ENCODE measurements at regions not wholly inside any gene's neighbourhood (a gene's known extent, or its start where the extent isn't known, plus 50 kb on each side); places are given as distances from the start of the nearest gene placed in this dataset.

DNA sequence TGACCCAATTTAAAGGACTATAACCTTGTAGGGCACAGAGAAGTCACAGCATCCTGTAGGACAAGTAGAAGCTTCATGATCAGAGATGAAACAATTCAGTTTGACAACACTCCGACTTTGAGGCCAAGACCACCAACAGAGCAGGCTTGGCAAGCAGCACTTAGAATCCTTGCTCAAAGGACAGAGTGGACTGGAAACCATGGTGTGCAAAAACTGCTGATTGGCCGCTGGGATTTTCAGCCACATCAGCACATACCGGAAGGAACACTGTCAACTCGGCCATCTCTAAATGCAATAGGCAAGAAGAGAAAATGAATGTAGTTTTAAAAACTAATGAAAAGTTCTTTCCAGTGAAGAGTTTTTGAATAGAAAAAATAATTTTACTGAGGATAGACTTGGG lies 92.0 kb upstream of the PRMT6 start:
- no peak overlapping the region for H3K4me3 ChIP-seq (ENCODE audit: insufficient read depth in 1 of 2, low read depth in 1 of 2, low read length in 2 of 2)
- no peak overlapping the region for H3K27ac ChIP-seq (ENCODE audit: low read length, poor library complexity, severe bottlenecking)

DNA sequence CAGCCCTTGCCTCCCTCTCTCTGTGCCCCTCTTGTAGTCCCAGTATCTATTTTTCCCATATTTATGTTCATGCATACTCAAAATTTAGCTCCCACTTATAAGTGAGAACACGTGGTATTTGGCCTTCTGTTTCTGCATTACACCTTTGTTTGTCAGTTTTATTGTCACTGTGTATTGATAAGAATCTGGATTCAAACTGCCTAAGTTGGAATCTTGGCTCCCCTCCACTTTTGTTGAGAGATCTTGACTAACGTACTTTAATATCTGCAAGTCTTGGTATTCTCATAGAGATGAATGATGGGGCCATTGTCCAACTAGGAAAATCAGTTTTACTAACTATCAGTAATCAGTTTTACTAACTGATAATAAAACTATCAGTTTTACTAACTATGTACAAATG lies 87.8 kb upstream of the PRMT6 start:
- H3K4me1 ChIP-seq (ENCODE audit: control insufficient read depth, insufficient read depth, low read depth, low read length): no peaks in the 10 kb centered on the region
- no peaks in the 10 kb centered on the region for H3K36me3 ChIP-seq (ENCODE audit: control insufficient read depth in 1 of 2, insufficient read depth in 2 of 2, low read depth in 1 of 2, low read length in 2 of 2)
- H3K9ac ChIP-seq (ENCODE audit: low read length): no peak overlapping the region
- no peak overlapping the region for H4K91ac ChIP-seq (ENCODE audit: low read length)
- WGBS: no CpG with 5 or more reads among the region's 2 CpGs
- H2BK15ac ChIP-seq (ENCODE audit: low read depth, poor library complexity, severe bottlenecking): no peak overlapping the region
- H3K27me3 ChIP-seq (ENCODE audit: control insufficient read depth in 1 of 2, insufficient read depth in 1 of 2, low read length in 2 of 2): no peaks in the 10 kb centered on the region
- H2AK5ac ChIP-seq (ENCODE audit: low read length, severe bottlenecking): no peak overlapping the region
- no peak overlapping the region for H2BK12ac ChIP-seq (ENCODE audit: low read length in 2 of 2)
- H3K18ac ChIP-seq (ENCODE audit: low read depth in 1 of 2, low read length in 2 of 2): no peak overlapping the region
- no peak overlapping the region for H3K27ac ChIP-seq (ENCODE audit: low read length, poor library complexity, severe bottlenecking)
- no peak overlapping the region for H2BK5ac ChIP-seq (ENCODE audit: low read depth, low read length, poor library complexity, severe bottlenecking)
- H3K4me2 ChIP-seq (ENCODE audit: low read length, poor library complexity, severe bottlenecking): no peak overlapping the region
- H3K14ac ChIP-seq (ENCODE audit: low read length in 2 of 2): no peak overlapping the region
- H3K79me1 ChIP-seq (replicated peaks; ENCODE audit: low read length, poor library complexity, severe bottlenecking): no peaks in the 10 kb centered on the region
- no peak overlapping the region for H3K4ac ChIP-seq (ENCODE audit: low read depth in 1 of 2, low read length in 2 of 2)
- DNase-seq: no peak
- H2BK120ac ChIP-seq (ENCODE audit: low read depth, low read length): no peak overlapping the region
- H2AFZ ChIP-seq (ENCODE audit: low read depth, low read length): no peak overlapping the region
- H4K8ac ChIP-seq (ENCODE audit: low read length): no peak overlapping the region
- no peaks in the 10 kb centered on the region for H3K9me3 ChIP-seq (ENCODE audit: control insufficient read depth, low read length)
- no peak overlapping the region for H3K4me3 ChIP-seq (ENCODE audit: insufficient read depth in 1 of 2, low read depth in 1 of 2, low read length in 2 of 2)
- H3K23ac ChIP-seq (ENCODE audit: low read length in 2 of 2): no peak overlapping the region

More for the DNA sequence above, 92.0 kb upstream of the PRMT6 start:
- Histone ChIP-seq H3K9ac (ENCODE audit: low read length) (no peak overlapping the region), H2AK5ac (ENCODE audit: low read length, severe bottlenecking) (no peak overlapping the region), H3K27me3 (ENCODE audit: control insufficient read depth in 1 of 2, insufficient read depth in 1 of 2, low read length in 2 of 2) (no peaks in the 10 kb centered on the region), H3K4ac (ENCODE audit: low read depth in 1 of 2, low read length in 2 of 2) (no peak overlapping the region), H2AFZ (ENCODE audit: low read depth, low read length) (no peak overlapping the region), H2BK15ac (ENCODE audit: low read depth, poor library complexity, severe bottlenecking) (no peak overlapping the region), H3K36me3 (ENCODE audit: control insufficient read depth in 1 of 2, insufficient read depth in 2 of 2, low read depth in 1 of 2, low read length in 2 of 2) (no peaks in the 10 kb centered on the region), H3K4me1 (ENCODE audit: control insufficient read depth, insufficient read depth, low read depth, low read length) (no peaks in the 10 kb centered on the region), H2BK5ac (ENCODE audit: low read depth, low read length, poor library complexity, severe bottlenecking) (no peak overlapping the region), H3K23ac (ENCODE audit: low read length in 2 of 2) (no peak overlapping the region), H3K4me2 (ENCODE audit: low read length, poor library complexity, severe bottlenecking) (no peak overlapping the region), H4K8ac (ENCODE audit: low read length) (no peak overlapping the region), H3K18ac (ENCODE audit: low read depth in 1 of 2, low read length in 2 of 2) (no peak overlapping the region), H2BK12ac (ENCODE audit: low read length in 2 of 2) (no peak overlapping the region), H2BK120ac (ENCODE audit: low read depth, low read length) (no peak overlapping the region), H4K91ac (ENCODE audit: low read length) (no peak overlapping the region), H3K14ac (ENCODE audit: low read length in 2 of 2) (no peak overlapping the region), H3K79me1 (replicated peaks; ENCODE audit: low read length, poor library complexity, severe bottlenecking) (no peaks in the 10 kb centered on the region), H3K9me3 (ENCODE audit: control insufficient read depth, low read length) (no peaks in the 10 kb centered on the region)
- 91% methylated on average over 4 of the region's 4 CpGs for WGBS
- no peak for DNase-seq

DNA sequence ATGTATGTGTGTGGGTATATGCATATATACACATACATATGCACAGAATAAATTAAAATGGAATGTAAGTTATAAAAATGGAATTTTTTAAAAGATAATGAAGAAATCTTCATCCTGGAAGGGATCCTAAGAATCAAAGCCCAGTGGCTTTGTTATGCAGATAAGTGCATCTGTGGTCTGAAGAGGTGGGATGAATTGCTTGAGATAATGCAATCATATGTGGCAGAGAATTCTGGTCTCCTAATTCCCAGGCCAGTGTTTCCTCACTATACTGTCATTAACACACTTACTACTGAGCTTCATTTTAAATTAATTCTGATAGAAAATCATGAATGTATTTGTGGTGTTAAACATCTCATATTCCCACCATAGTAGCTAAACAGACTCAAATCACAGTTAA lies 86.7 kb upstream of the PRMT6 start:
- Histone ChIP-seq H2AFZ (ENCODE audit: low read depth, low read length) (no peak overlapping the region), H3K18ac (ENCODE audit: low read depth in 1 of 2, low read length in 2 of 2) (no peak overlapping the region), H2BK12ac (ENCODE audit: low read length in 2 of 2) (no peak overlapping the region), H3K14ac (ENCODE audit: low read length in 2 of 2) (no peak overlapping the region), H3K4me3 (ENCODE audit: insufficient read depth in 1 of 2, low read depth in 1 of 2, low read length in 2 of 2) (no peak overlapping the region), H3K4ac (ENCODE audit: low read depth in 1 of 2, low read length in 2 of 2) (no peak overlapping the region), H3K27ac (ENCODE audit: low read length, poor library complexity, severe bottlenecking) (no peak overlapping the region), H3K79me1 (replicated peaks; ENCODE audit: low read length, poor library complexity, severe bottlenecking) (no peaks in the 10 kb centered on the region), H3K4me1 (ENCODE audit: control insufficient read depth, insufficient read depth, low read depth, low read length) (no peaks in the 10 kb centered on the region), H3K23ac (ENCODE audit: low read length in 2 of 2) (no peak overlapping the region), H3K4me2 (ENCODE audit: low read length, poor library complexity, severe bottlenecking) (no peak overlapping the region), H2BK5ac (ENCODE audit: low read depth, low read length, poor library complexity, severe bottlenecking) (no peak overlapping the region), H2BK120ac (ENCODE audit: low read depth, low read length) (no peak overlapping the region), H4K91ac (ENCODE audit: low read length) (no peak overlapping the region), H4K8ac (ENCODE audit: low read length) (no peak overlapping the region), H2BK15ac (ENCODE audit: low read depth, poor library complexity, severe bottlenecking) (no peak overlapping the region), H3K9me3 (ENCODE audit: control insufficient read depth, low read length) (no peaks in the 10 kb centered on the region), H3K36me3 (ENCODE audit: control insufficient read depth in 1 of 2, insufficient read depth in 2 of 2, low read depth in 1 of 2, low read length in 2 of 2) (no peaks in the 10 kb centered on the region), H3K27me3 (ENCODE audit: control insufficient read depth in 1 of 2, insufficient read depth in 1 of 2, low read length in 2 of 2) (no peaks in the 10 kb centered on the region), H3K9ac (ENCODE audit: low read length) (no peak overlapping the region), H2AK5ac (ENCODE audit: low read length, severe bottlenecking) (no peak overlapping the region)
- DNase-seq: no peak

DNA sequence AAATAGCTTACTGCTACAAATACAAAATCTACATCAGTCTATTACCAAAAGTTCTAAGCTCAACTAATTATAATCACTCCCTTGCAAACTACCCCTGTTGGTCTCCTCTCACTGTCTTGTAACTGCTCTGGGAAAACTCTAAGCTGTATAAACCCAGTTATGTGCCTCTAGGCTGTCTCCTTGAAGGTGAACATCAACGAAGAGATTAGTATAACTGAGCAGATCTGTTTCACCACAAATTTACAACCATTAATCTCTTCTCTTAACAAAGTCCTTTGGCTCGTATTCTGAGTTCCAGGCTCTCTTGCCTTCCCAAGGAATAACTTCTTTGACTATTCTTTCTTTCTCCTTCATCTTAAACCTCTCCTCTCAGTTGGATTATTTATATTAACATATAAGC lies 84.4 kb upstream of the PRMT6 start:
- no peak overlapping the region for H4K8ac ChIP-seq (ENCODE audit: low read length)
- H3K4me3 ChIP-seq (ENCODE audit: insufficient read depth in 1 of 2, low read depth in 1 of 2, low read length in 2 of 2): no peak overlapping the region
- H2BK12ac ChIP-seq (ENCODE audit: low read length in 2 of 2): no peak overlapping the region
- H2BK5ac ChIP-seq (ENCODE audit: low read depth, low read length, poor library complexity, severe bottlenecking): no peak overlapping the region
- no peaks in the 10 kb centered on the region for H3K36me3 ChIP-seq (ENCODE audit: control insufficient read depth in 1 of 2, insufficient read depth in 2 of 2, low read depth in 1 of 2, low read length in 2 of 2)
- no peak overlapping the region for H3K4ac ChIP-seq (ENCODE audit: low read depth in 1 of 2, low read length in 2 of 2)
- WGBS: 24% methylated on average over 2 of the region's 2 CpGs
- no peaks in the 10 kb centered on the region for H3K4me1 ChIP-seq (ENCODE audit: control insufficient read depth, insufficient read depth, low read depth, low read length)
- no peak overlapping the region for H3K4me2 ChIP-seq (ENCODE audit: low read length, poor library complexity, severe bottlenecking)
- no peaks in the 10 kb centered on the region for H3K27me3 ChIP-seq (ENCODE audit: control insufficient read depth in 1 of 2, insufficient read depth in 1 of 2, low read length in 2 of 2)
- H3K23ac ChIP-seq (ENCODE audit: low read length in 2 of 2): no peak overlapping the region
- no peak overlapping the region for H3K18ac ChIP-seq (ENCODE audit: low read depth in 1 of 2, low read length in 2 of 2)
- DNase-seq: no peak
- no peak overlapping the region for H2AFZ ChIP-seq (ENCODE audit: low read depth, low read length)
- H3K9ac ChIP-seq (ENCODE audit: low read length): no peak overlapping the region
- H2BK15ac ChIP-seq (ENCODE audit: low read depth, poor library complexity, severe bottlenecking): no peak overlapping the region
- H3K14ac ChIP-seq (ENCODE audit: low read length in 2 of 2): no peak overlapping the region
- no peaks in the 10 kb centered on the region for H3K79me1 ChIP-seq (replicated peaks; ENCODE audit: low read length, poor library complexity, severe bottlenecking)
- peaks cover 2% of the 10 kb centered on the region for H3K9me3 ChIP-seq (ENCODE audit: control insufficient read depth, low read length)
- H3K27ac ChIP-seq (ENCODE audit: low read length, poor library complexity, severe bottlenecking): no peak overlapping the region
- H2AK5ac ChIP-seq (ENCODE audit: low read length, severe bottlenecking): no peak overlapping the region
- H2BK120ac ChIP-seq (ENCODE audit: low read depth, low read length): no peak overlapping the region
- no peak overlapping the region for H4K91ac ChIP-seq (ENCODE audit: low read length)
